GM19025 (cell line): ENCODE measurements at regions not wholly inside any gene's neighbourhood (a gene's known extent, or its start where the extent isn't known, plus 50 kb on each side); places are given as distances from the start of the nearest gene placed in this dataset.
"Not testable (repeated sequence)": the region's sequence is repeated elsewhere in the genome, so short reads cannot be mapped to it uniquely, and the experiment has no call there.

Source experiments
- ATAC-seq: cut with Tn5 transposase; IDR thresholded peaks from one replicate; pipeline ENCODE4 v1.9.1; 2021; ENCODE audit warnings: mild to moderate bottlenecking, low read depth, moderate library complexity; ENCODE audit not compliant: unreplicated experiment

DNA sequence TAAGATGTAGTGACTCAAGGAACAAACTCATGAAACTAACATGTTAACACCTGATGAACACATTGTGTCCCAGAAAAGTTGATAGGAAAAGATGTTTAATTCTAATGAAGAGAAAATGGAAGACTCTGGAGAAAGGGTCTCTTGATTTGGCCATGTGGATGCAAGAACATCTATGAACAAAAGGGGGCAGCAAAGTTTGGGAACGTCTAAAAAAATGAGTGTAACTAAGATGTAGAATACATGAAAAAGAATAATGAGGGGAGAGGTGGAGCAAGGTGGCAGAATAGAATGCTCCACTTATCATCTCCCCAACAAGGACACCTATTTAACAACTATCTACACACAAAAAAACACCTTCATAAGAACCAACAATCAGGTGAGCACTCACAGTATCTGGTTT lies 805.1 kb downstream of the TNS3 start:
- no peak for ATAC-seq

GRCh38 chr7:46775776-46776175 lies 806.1 kb downstream of the TNS3 start:
- no peak for ATAC-seq

- no peak for ATAC-seq
Measured at GRCh38 chr7:46775020-46775419, 806.9 kb downstream of the TNS3 start.

- no peak for ATAC-seq
Measured at GRCh38 chr7:46774515-46774914, 807.4 kb downstream of the TNS3 start.

GRCh38 chr7:46772776-46773175 lies 809.1 kb downstream of the TNS3 start:
- no peak for ATAC-seq

- no peak for ATAC-seq
Measured at GRCh38 chr7:46767071-46767470, 814.8 kb downstream of the TNS3 start.

GRCh38 chr7:46764100-46764936 lies 817.6 kb downstream of the TNS3 start:
- ATAC-seq = no peak

DNA sequence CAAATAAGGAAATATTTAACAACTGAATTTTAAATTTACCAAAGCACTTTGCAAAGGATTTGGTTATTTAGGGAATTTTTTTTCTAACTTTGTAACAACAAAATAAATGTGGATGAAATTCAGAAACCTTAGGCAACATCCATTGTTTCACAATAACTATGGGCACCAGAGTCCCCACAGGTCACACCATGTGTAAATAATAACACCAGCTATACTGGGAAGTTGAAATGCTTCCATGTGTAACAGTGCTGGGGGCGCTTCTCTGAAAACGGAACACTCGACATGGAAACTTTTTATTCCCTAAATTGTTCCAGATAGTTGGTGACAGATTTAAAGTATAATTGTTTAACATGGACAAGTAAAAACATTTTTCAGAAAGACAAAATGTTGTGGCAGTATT lies 818.6 kb downstream of the TNS3 start:
- ATAC-seq = no peak

DNA sequence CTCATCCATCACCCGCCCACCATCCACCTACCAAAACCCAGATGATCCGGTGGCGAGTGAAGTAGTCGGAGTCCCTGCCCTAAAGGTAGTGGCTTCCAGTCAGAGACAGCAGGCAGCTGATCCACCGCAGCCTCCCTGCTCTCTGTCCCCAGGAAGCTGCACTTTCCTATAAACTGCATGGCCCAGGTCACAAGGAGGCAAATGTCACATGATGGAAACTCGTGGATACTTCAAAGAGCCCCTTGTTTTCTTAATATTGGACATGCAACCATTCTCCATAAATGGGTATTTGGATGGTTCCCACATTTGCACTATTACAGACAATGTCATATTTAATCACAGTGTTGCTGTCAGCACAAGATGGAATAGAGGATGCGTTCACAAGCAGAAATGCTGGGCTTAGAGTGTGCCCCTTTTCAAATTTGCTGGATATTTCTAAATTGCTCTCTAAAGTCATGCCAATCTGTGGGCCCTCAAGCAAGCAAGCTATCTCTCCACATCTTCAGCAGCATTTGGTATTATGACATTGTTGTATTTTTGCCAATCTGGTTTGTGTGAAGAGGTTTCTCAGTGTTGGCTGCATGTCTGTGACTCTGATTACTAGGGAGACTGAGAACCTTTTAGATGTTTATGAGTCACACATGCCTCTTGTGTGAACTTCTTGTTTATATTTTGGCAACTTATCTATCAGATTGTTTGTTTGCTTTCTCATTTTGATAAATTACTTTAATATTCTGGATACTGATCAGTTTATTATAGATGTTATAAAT lies 822.0 kb downstream of the TNS3 start:
- ATAC-seq = no peak

DNA sequence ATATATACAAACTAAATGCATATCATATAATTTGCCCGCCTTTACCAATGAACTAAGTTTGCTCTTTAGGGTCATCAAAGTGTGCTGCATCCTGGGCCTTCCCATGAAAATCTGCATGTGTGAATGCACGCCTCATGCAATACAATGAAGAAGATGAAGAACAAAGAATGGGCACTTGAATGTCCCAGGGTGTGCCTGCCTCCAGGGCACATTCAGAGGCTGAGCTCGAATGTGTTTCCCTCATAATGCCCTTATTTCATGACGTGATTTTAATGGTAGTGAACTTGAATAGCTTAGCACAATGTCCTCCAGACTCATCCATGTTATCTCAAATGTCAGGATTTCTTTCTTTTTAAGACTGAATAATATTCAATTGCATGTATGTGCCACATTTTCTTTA lies 824.9 kb downstream of the TNS3 start:
- ATAC-seq = no peak

DNA sequence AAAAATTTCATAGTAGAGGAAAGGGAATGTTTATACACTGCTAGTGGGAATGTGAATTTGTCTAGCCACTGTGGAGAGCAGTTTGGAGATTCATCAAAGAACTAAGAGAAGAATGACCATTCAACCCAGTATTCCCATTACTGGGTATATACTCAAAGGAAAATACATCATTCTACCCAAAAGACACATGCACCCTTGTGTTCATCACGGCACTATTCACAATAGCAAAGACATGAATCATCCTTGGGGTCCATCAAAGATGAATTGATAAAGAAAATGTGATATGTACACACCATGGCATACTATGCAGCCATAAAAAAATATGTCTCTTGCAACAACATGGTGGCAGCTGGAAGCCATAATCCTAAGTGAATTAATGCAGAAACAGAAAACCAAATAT lies 825.7 kb downstream of the TNS3 start:
- ATAC-seq = no peak

- no peak for ATAC-seq
Measured at GRCh38 chr7:46755120-46756034, 826.5 kb downstream of the TNS3 start.

- ATAC-seq = no peak
Measured at GRCh38 chr7:46754140-46754720, 827.7 kb downstream of the TNS3 start.

DNA sequence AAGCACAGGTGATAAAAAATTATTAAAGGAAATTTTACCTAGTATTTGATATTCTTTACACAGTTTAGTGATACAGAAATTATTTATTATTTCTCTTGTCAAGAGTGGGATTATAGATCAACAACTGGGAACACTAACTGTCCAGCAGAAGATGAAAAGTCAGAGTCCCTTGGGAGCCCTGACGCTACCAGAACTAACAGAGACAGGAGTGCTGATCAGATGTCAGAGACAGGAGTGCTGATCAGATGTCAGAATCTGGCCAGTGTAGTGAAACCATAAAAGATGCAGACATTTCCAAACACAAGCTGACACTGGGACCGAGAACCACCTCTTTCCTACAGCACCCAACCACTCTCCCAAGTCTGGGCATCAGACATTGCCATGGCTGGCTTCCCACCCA lies 828.2 kb downstream of the TNS3 start:
- ATAC-seq = no peak

GRCh38 chr7:46752881-46753366 lies 829.0 kb downstream of the TNS3 start:
- no peak for ATAC-seq

DNA sequence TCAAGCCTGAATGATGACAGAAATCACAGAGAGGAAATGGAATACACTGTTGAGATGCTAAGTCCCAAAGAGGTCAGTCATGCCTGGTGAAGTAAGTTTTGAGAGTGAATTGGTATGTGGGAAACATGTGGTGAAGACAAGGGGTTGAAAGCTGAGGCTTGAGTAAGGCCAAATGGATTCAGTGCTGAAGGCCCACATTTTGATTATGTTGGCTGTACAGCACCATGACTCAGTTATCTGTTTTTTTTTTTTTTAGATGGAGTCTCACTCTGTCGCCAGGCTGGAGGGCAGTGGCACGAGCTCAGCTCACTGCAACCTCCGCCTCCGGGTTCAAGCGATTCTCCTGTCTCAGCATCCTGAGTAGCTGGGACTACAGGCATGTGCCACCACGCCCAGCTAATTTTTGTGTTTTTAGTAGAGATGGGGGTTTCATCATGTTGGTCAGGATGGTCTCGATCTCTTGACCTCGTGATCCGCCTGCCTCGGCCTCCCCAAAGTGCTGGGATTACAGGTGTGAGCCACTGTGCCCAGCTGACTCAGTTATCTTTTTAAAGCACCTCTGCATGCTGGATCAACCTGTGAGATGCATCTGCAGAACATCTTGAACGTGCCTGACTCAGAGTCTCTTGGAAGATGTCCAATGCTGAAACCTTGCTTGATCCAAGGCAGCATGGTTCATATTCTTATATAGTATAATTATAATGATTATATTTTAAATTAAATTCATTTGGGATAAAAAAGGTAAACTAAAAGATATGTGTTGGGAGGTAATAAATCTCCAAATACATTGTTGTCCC lies 829.8 kb downstream of the TNS3 start:
- not testable (repeated sequence) for ATAC-seq

DNA sequence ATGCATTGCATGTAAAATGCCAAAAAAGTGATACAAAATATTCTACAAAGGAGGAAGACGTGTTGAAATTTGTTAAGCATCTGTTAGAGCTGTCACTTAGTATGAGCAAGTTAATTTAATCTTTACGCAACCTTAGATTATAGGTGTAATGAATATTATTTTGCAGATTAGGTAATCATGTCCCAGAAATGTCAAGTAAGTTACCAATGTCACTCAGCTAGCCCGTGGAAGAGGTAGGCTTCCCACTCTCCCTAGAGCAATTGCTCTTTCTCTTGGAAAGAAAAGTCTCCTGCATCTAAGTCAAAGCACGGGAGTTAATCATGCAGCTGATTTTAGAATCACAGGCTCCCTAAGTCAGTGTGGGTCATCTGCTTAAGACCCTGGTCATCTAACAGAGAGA lies 830.4 kb upstream of the IGFBP3 start:
- ATAC-seq = no peak

DNA sequence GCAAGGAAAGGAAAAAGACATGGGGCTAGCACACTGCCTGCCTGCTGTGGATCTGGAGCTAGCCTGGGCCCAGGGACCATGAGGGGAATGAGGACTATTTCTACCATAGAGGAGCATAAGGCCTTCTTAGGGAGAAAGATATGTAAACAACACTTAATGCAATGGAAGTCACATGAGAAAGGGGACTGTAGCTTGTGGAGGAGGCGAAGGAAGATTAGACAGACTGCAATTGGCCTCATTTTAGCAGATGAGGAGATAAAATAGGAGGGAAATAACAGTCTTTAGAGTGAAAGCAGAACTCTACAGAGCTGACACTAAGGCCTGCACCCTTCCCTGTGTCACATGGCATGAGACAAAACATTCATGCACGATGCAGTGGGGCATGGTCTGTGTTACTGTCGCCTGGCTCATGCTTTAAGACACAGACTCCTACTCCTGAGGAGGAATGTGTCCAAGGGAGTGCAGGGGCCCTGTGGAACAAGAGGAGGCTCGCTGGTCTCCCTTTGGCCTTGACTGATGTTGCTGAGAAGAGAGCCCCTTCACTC lies 829.3 kb upstream of the IGFBP3 start:
- no peak for ATAC-seq

DNA sequence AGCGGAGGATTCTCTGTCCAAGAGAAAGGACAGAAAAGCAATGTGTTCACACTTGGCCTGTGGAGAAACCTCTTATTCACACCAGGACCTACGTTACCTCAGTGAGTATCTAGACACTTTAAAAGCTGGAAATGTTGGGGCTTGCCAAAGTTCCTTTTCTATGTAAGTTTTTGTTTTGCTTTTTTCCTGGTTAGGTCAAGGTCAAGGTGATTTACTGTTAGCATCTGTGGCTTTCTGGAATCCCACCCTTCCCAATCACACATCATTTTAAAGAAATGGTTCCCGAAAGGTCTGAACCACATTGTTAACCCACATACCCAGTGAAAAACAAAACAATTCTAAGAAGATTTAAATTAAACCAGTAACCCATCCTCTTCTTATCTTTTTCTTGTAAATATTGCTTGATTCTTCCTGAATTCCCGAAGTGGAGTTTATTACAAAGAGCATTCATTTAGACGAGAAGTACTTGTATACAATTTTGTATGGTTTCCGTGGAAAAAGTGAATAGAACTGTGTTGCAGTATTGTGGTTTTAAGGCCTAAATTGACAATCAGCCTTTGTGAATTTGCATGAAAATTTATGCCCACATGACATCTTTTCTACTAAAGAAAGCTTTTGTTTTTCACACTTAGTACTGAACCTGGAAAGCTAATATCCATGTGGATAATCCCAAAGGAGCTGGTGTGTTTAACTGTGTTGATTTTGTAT lies 827.0 kb upstream of the IGFBP3 start:
- ATAC-seq = no peak
